HCT116 (cell line): ENCODE measurements at regions not wholly inside any gene's neighbourhood (a gene's known extent, or its start where the extent isn't known, plus 50 kb on each side); places are given as distances from the start of the nearest gene placed in this dataset.

Source experiments
- YY1 ChIP-seq: IDR thresholded peaks from 2 replicates; pipeline ENCODE4 v1.6.1; 2011; ENCODE audit warnings: low read length, low read depth, moderate library complexity, mild to moderate bottlenecking; ENCODE audit not compliant: insufficient replicate concordance; ENCODE audit errors: extremely low read depth
- TF ChIP-seq, protein P1 (sequence below), 3 experiments: fragments of 200-600 bp in 1 of 3; sonication (generic) in 1 of 3; IDR thresholded peaks in 2 of 3; conservative IDR thresholded peaks in 1 of 3; 2 replicates each; pipeline ENCODE4 v1.5.1; 2012 to 2017; ENCODE audit warnings: low read depth in 2 of 3, low read length in 2 of 3, antibody characterized with exemption in 1 of 3, borderline replicate concordance in 1 of 3, control low read depth in 1 of 3, mild to moderate bottlenecking in 1 of 3, mixed read lengths in 1 of 3, mixed run types in 1 of 3, moderate library complexity in 1 of 3; ENCODE audit not compliant: insufficient read depth in 1 of 3

DNA sequence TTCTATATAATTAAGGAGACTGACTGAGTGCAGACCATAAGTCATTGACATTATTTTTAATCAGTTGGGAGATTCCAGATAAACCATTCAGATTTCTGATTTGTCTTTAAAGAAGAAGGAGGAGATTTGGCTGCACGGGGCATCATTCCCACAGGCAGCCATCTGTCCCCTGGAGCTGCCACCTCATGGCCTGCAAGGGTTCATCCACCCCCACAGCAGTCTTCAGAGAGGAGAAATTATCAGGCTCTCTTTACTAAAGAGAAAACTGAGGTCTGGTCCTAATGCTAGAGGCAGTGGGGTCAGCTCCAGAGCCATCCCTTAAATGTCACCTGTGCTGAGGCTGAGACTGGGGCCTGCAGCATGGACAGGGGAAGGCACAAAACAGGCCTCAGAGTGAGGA lies 501.3 kb upstream of the SULF2 start:
- TF ChIP-seq YY1, result no peak
- TF ChIP-seq, protein P1, sequence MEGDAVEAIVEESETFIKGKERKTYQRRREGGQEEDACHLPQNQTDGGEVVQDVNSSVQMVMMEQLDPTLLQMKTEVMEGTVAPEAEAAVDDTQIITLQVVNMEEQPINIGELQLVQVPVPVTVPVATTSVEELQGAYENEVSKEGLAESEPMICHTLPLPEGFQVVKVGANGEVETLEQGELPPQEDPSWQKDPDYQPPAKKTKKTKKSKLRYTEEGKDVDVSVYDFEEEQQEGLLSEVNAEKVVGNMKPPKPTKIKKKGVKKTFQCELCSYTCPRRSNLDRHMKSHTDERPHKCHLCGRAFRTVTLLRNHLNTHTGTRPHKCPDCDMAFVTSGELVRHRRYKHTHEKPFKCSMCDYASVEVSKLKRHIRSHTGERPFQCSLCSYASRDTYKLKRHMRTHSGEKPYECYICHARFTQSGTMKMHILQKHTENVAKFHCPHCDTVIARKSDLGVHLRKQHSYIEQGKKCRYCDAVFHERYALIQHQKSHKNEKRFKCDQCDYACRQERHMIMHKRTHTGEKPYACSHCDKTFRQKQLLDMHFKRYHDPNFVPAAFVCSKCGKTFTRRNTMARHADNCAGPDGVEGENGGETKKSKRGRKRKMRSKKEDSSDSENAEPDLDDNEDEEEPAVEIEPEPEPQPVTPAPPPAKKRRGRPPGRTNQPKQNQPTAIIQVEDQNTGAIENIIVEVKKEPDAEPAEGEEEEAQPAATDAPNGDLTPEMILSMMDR (IDR thresholded peaks at IDR 0.05 in 2 of 3, conservative IDR thresholded peaks at IDR 0.05 in 1 of 3; ENCODE audit: borderline replicate concordance in 1 of 3, insufficient read depth in 1 of 3, low read depth in 2 of 3, low read length in 2 of 3), result no peak
